ENCODE measurements at regions not wholly inside any gene's neighbourhood (a gene's known extent, or its start where the extent isn't known, plus 50 kb on each side); places are given as distances from the start of the nearest gene placed in this dataset.
A peak's percentile ranks its signal among the peaks of the same experiment; 100 is the strongest.

GRCh38 chr22:23404689-23405365 is 175.3 kb downstream of the IGLL1 start:
- DNase-seq (peak in 1 of 9 donors; percentile 30), ATAC-seq (no peak)
- Mint-ChIP-seq H3K4me1 (no peaks in the 10 kb centered on the region), H3K36me3 (no peaks in the 10 kb centered on the region), H3K27me3 (no peaks in the 10 kb centered on the region), H3K4me3 (no peak overlapping the region), H3K9me3 (no peaks in the 10 kb centered on the region), H3K27ac (no peak overlapping the region)
- no peaks in the 10 kb centered on the region for H3K4me1 ChIP-seq (ENCODE audit: control insufficient read depth in 2 of 2, insufficient read depth in 2 of 2, low read length in 2 of 2)
- H3K27me3 ChIP-seq (ENCODE audit: control insufficient read depth in 2 of 2, insufficient read depth in 2 of 2, low read length in 2 of 2), result no peaks in the 10 kb centered on the region
- CTCF ChIA-PET, result no interaction called here
- no peaks in the 10 kb centered on the region for H3K9me3 ChIP-seq (ENCODE audit: control insufficient read depth in 2 of 3, low read length in 3 of 3)
- intact Hi-C loops (cut with micrococcal nuclease), result loop anchor here in 1 of 2 donors (5.0 kb wide), 1 partner anchor 452 kb away; the partner anchor contains the start of gene SLC2A11
- no peaks in the 10 kb centered on the region for H3K36me3 ChIP-seq (ENCODE audit: control insufficient read depth in 2 of 3, insufficient read depth in 3 of 3, low read length in 3 of 3)
- no peak overlapping the region for H3K27ac ChIP-seq (ENCODE audit: low read depth, low read length)
- no peak overlapping the region for H3K4me3 ChIP-seq (ENCODE audit: low read length)
- POLR2A ChIA-PET, result no interaction called here

- no peak overlapping the region for H3K27ac Mint-ChIP-seq
- no peaks in the 10 kb centered on the region for H3K4me1 ChIP-seq (ENCODE audit: control insufficient read depth in 2 of 2, insufficient read depth in 2 of 2, low read length in 2 of 2)
- no peaks in the 10 kb centered on the region for H3K9me3 ChIP-seq (ENCODE audit: control insufficient read depth in 2 of 3, low read length in 3 of 3)
- intact Hi-C loops (cut with micrococcal nuclease), result loop anchor here in 1 of 2 donors (5.0 kb wide), 1 partner anchor 453 kb away; the partner anchor contains the start of gene SLC2A11
- H3K4me3 Mint-ChIP-seq, result peak overlapping the region in 2 of 10 donors; percentile 21 to 34
- ATAC-seq (no peak), DNase-seq (no peak)
- H3K4me3 ChIP-seq (ENCODE audit: low read length), result no peak overlapping the region
- H3K4me1 Mint-ChIP-seq, result no peaks in the 10 kb centered on the region
- no peaks in the 10 kb centered on the region for H3K27me3 ChIP-seq (ENCODE audit: control insufficient read depth in 2 of 2, insufficient read depth in 2 of 2, low read length in 2 of 2)
- H3K27me3 Mint-ChIP-seq, result no peaks in the 10 kb centered on the region
- ChIA-PET CTCF (no interaction called here), POLR2A (no interaction called here)
- no peaks in the 10 kb centered on the region for H3K36me3 Mint-ChIP-seq
- no peaks in the 10 kb centered on the region for H3K36me3 ChIP-seq (ENCODE audit: control insufficient read depth in 2 of 3, insufficient read depth in 3 of 3, low read length in 3 of 3)
- no peaks in the 10 kb centered on the region for H3K9me3 Mint-ChIP-seq
- H3K27ac ChIP-seq (ENCODE audit: low read depth, low read length), result no peak overlapping the region
Observed at GRCh38 chr22:23403720-23404688, 176.1 kb downstream of the IGLL1 start.

GRCh38 chr22:23403152-23403719 is 176.9 kb downstream of the IGLL1 start:
- ATAC-seq, result no peak
- no peaks in the 10 kb centered on the region for H3K27me3 Mint-ChIP-seq
- intact Hi-C loops (cut with micrococcal nuclease), result loop anchor here in 1 of 2 donors (5.0 kb wide), 1 partner anchor 454 kb away; the partner anchor contains the start of gene SLC2A11
- H3K27ac ChIP-seq (ENCODE audit: low read depth, low read length), result no peak overlapping the region
- no peaks in the 10 kb centered on the region for H3K4me1 ChIP-seq (ENCODE audit: control insufficient read depth in 2 of 2, insufficient read depth in 2 of 2, low read length in 2 of 2)
- no peaks in the 10 kb centered on the region for H3K27me3 ChIP-seq (ENCODE audit: control insufficient read depth in 2 of 2, insufficient read depth in 2 of 2, low read length in 2 of 2)
- ChIA-PET CTCF (no interaction called here), POLR2A (no interaction called here)
- H3K36me3 Mint-ChIP-seq, result no peaks in the 10 kb centered on the region
- H3K9me3 Mint-ChIP-seq, result no peaks in the 10 kb centered on the region
- DNase-seq, result no peak
- H3K36me3 ChIP-seq (ENCODE audit: control insufficient read depth in 2 of 3, insufficient read depth in 3 of 3, low read length in 3 of 3), result no peaks in the 10 kb centered on the region
- H3K4me3 Mint-ChIP-seq, result peak overlapping the region in 3 of 10 donors; percentile 19 to 51 (median 26)
- no peaks in the 10 kb centered on the region for H3K9me3 ChIP-seq (ENCODE audit: control insufficient read depth in 2 of 3, low read length in 3 of 3)
- H3K4me1 Mint-ChIP-seq, result no peaks in the 10 kb centered on the region
- H3K27ac Mint-ChIP-seq, result no peak overlapping the region
- H3K4me3 ChIP-seq (ENCODE audit: low read length), result no peak overlapping the region

- ChIA-PET CTCF (no interaction called here), POLR2A (no interaction called here)
- no peaks in the 10 kb centered on the region for H3K36me3 ChIP-seq (ENCODE audit: control insufficient read depth in 2 of 3, insufficient read depth in 3 of 3, low read length in 3 of 3)
- H3K4me3 ChIP-seq (ENCODE audit: low read length), result no peak overlapping the region
- Mint-ChIP-seq H3K4me3 (peak overlapping the region in 6 of 10 donors; percentile 41 to 67 (median 48)), H3K27ac (no peak overlapping the region), H3K36me3 (no peaks in the 10 kb centered on the region), H3K27me3 (no peaks in the 10 kb centered on the region), H3K4me1 (no peaks in the 10 kb centered on the region), H3K9me3 (no peaks in the 10 kb centered on the region)
- intact Hi-C loops (cut with micrococcal nuclease), result loop anchor here (1.0 to 5.0 kb wide), 2 partner anchors 137 to 455 kb away; partner anchors contain the start of gene SLC2A11 (in 1 of the 2)
- DNase-seq (peak; percentile 14 to 51 (median 36)), ATAC-seq (peak; percentile 80)
- no peaks in the 10 kb centered on the region for H3K27me3 ChIP-seq (ENCODE audit: control insufficient read depth in 2 of 2, insufficient read depth in 2 of 2, low read length in 2 of 2)
- no peaks in the 10 kb centered on the region for H3K9me3 ChIP-seq (ENCODE audit: control insufficient read depth in 2 of 3, low read length in 3 of 3)
- H3K27ac ChIP-seq (ENCODE audit: low read depth, low read length), result no peak overlapping the region
- no peaks in the 10 kb centered on the region for H3K4me1 ChIP-seq (ENCODE audit: control insufficient read depth in 2 of 2, insufficient read depth in 2 of 2, low read length in 2 of 2)
Observed at GRCh38 chr22:23402275-23403151, 177.6 kb downstream of the IGLL1 start.

GRCh38 chr22:23401910-23402274 is 178.2 kb downstream of the IGLL1 start:
- no peaks in the 10 kb centered on the region for H3K4me1 ChIP-seq (ENCODE audit: control insufficient read depth in 2 of 2, insufficient read depth in 2 of 2, low read length in 2 of 2)
- DNase-seq, result no peak
- H3K4me1 Mint-ChIP-seq, result no peaks in the 10 kb centered on the region
- intact Hi-C loops (cut with micrococcal nuclease), result loop anchor here (1.0 to 5.0 kb wide), 2 partner anchors 137 to 455 kb away; partner anchors contain the start of gene SLC2A11 (in 1 of the 2)
- H3K4me3 ChIP-seq (ENCODE audit: low read length), result no peak overlapping the region
- no peaks in the 10 kb centered on the region for H3K36me3 ChIP-seq (ENCODE audit: control insufficient read depth in 2 of 3, insufficient read depth in 3 of 3, low read length in 3 of 3)
- ChIA-PET CTCF (no interaction called here), POLR2A (no interaction called here)
- peak overlapping the region in 6 of 10 donors; percentile 41 to 67 (median 48) for H3K4me3 Mint-ChIP-seq
- H3K27ac ChIP-seq (ENCODE audit: low read depth, low read length), result no peak overlapping the region
- H3K27me3 Mint-ChIP-seq, result no peaks in the 10 kb centered on the region
- no peaks in the 10 kb centered on the region for H3K9me3 ChIP-seq (ENCODE audit: control insufficient read depth in 2 of 3, low read length in 3 of 3)
- H3K36me3 Mint-ChIP-seq, result no peaks in the 10 kb centered on the region
- H3K27me3 ChIP-seq (ENCODE audit: control insufficient read depth in 2 of 2, insufficient read depth in 2 of 2, low read length in 2 of 2), result no peaks in the 10 kb centered on the region
- no peak overlapping the region for H3K27ac Mint-ChIP-seq
- H3K9me3 Mint-ChIP-seq, result no peaks in the 10 kb centered on the region
- no peak for ATAC-seq
